ENCODE measurements at regions not wholly inside any gene's neighbourhood (a gene's known extent, or its start where the extent isn't known, plus 50 kb on each side); places are given as distances from the start of the nearest gene placed in this dataset.

DNA sequence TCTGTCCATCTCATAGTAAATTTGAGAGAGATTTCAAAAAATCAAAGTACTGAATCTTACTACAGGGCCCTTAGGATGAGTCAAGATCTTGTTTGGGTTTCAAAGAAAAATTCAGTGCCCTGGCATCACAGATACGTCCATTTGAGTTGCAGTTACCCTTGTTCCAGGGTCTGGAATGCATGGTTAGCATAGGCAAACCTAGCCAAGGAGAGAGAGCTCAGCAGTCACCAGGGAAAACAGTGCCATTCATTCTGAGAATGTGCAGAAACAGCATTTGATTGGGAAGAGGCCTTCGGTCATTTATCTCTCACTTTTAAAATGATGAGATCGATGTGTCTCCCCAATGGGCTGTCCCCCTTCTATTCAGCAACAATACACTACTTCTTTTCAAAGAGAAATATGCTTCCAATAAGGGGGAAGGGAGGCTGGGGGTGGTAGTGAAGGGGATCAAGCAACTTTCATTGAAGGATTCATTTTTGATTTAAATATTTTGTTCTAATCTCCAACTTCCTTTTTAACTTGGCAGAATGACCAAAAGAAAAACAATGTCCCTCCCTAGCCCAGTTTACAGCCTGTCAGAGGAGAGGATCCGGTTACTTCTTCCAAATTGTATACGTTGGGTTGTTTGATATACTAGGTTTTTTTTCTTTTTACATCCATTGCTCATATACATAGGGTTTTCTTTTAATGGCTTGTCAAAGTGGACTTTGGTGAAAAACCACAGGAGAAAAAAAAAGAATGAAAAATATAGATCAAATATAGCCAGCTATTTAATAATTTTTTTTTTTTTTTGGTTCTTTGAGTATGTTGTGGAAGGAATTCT is 491.1 kb downstream of the CCDC171 start:
- WGBS = 74% methylated on average over 5 of the region's 5 CpGs
- Histone ChIP-seq H3K4me1 (ENCODE audit: control insufficient read depth in 4 of 4, insufficient read depth in 4 of 4, low read length in 3 of 4) (no peaks in the 10 kb centered on the region), H3K27me3 (ENCODE audit: control insufficient read depth in 4 of 4, insufficient read depth in 4 of 4, low read length in 3 of 4) (no peaks in the 10 kb centered on the region), H3K36me3 (ENCODE audit: control insufficient read depth in 4 of 4, insufficient read depth in 3 of 4, low read depth in 1 of 4, low read length in 3 of 4) (no peaks in the 10 kb centered on the region), H3K27ac (ENCODE audit: low read depth in 1 of 2, low read length in 2 of 2) (no peak overlapping the region), H3K9me3 (ENCODE audit: control insufficient read depth in 4 of 4, low read length in 3 of 4) (no peaks in the 10 kb centered on the region), H3K4me3 (ENCODE audit: low read depth in 1 of 3, low read length in 3 of 3) (no peak overlapping the region), H3K9ac (ENCODE audit: low read depth in 1 of 2, low read length in 2 of 2) (no peak overlapping the region)
- no peak for DNase-seq (ENCODE audit: low spot score)
- TF ChIP-seq TAF1 (conservative IDR thresholded peaks at IDR 0.05) = no peak
- TF ChIP-seq, protein P1, sequence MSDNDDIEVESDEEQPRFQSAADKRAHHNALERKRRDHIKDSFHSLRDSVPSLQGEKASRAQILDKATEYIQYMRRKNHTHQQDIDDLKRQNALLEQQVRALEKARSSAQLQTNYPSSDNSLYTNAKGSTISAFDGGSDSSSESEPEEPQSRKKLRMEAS (IDR thresholded peaks at IDR 0.05) = no peak
- TF ChIP-seq HNF4G (IDR thresholded peaks at IDR 0.05) = no peak
- TF ChIP-seq, protein P2, sequence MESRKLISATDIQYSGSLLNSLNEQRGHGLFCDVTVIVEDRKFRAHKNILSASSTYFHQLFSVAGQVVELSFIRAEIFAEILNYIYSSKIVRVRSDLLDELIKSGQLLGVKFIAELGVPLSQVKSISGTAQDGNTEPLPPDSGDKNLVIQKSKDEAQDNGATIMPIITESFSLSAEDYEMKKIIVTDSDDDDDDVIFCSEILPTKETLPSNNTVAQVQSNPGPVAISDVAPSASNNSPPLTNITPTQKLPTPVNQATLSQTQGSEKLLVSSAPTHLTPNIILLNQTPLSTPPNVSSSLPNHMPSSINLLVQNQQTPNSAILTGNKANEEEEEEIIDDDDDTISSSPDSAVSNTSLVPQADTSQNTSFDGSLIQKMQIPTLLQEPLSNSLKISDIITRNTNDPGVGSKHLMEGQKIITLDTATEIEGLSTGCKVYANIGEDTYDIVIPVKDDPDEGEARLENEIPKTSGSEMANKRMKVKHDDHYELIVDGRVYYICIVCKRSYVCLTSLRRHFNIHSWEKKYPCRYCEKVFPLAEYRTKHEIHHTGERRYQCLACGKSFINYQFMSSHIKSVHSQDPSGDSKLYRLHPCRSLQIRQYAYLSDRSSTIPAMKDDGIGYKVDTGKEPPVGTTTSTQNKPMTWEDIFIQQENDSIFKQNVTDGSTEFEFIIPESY (IDR thresholded peaks at IDR 0.05) = no peak
- no peak for TF ChIP-seq HNF4A (conservative IDR thresholded peaks at IDR 0.05)
- TF ChIP-seq FOXA2 (IDR thresholded peaks at IDR 0.05) = no peak
- TF ChIP-seq NR2F2 (IDR thresholded peaks at IDR 0.05) = no peak
- TF ChIP-seq JUND (IDR thresholded peaks at IDR 0.05) = no peak
- TF ChIP-seq, protein P3, sequence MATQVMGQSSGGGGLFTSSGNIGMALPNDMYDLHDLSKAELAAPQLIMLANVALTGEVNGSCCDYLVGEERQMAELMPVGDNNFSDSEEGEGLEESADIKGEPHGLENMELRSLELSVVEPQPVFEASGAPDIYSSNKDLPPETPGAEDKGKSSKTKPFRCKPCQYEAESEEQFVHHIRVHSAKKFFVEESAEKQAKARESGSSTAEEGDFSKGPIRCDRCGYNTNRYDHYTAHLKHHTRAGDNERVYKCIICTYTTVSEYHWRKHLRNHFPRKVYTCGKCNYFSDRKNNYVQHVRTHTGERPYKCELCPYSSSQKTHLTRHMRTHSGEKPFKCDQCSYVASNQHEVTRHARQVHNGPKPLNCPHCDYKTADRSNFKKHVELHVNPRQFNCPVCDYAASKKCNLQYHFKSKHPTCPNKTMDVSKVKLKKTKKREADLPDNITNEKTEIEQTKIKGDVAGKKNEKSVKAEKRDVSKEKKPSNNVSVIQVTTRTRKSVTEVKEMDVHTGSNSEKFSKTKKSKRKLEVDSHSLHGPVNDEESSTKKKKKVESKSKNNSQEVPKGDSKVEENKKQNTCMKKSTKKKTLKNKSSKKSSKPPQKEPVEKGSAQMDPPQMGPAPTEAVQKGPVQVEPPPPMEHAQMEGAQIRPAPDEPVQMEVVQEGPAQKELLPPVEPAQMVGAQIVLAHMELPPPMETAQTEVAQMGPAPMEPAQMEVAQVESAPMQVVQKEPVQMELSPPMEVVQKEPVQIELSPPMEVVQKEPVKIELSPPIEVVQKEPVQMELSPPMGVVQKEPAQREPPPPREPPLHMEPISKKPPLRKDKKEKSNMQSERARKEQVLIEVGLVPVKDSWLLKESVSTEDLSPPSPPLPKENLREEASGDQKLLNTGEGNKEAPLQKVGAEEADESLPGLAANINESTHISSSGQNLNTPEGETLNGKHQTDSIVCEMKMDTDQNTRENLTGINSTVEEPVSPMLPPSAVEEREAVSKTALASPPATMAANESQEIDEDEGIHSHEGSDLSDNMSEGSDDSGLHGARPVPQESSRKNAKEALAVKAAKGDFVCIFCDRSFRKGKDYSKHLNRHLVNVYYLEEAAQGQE (IDR thresholded peaks at IDR 0.05) = no peak
- TF ChIP-seq, protein P4, sequence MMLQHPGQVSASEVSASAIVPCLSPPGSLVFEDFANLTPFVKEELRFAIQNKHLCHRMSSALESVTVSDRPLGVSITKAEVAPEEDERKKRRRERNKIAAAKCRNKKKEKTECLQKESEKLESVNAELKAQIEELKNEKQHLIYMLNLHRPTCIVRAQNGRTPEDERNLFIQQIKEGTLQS (IDR thresholded peaks at IDR 0.05) = no peak
- no peak for TF ChIP-seq RXRA (IDR thresholded peaks at IDR 0.05)

DNA sequence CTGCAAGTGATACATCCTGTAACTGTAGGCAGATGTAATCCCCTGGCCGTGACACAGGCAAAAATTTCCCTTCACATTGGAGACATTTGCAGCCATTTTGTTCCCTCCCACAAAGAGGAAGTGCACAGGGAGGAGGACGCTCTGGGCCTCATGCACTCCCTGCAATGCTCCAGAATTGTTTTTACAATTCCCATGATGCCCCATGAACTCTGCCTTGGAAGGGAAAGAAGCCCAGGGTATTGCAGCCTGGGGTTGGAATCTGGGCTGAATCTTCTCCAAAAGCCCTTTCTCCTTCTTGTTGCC is 491.7 kb downstream of the CCDC171 start:
- H3K36me3 ChIP-seq (ENCODE audit: control insufficient read depth in 4 of 4, insufficient read depth in 3 of 4, low read depth in 1 of 4, low read length in 3 of 4) = no peaks in the 10 kb centered on the region
- TF ChIP-seq, protein P2 (IDR thresholded peaks at IDR 0.05) = no peak
- TF ChIP-seq JUND (IDR thresholded peaks at IDR 0.05) (no peak), EGR1 (IDR thresholded peaks at IDR 0.05; ENCODE audit: low read depth in 2 of 2) (no peak), HNF4A (conservative IDR thresholded peaks at IDR 0.05) (no peak), HNF4G (IDR thresholded peaks at IDR 0.05) (no peak), TAF1 (conservative IDR thresholded peaks at IDR 0.05) (no peak), FOXA2 (IDR thresholded peaks at IDR 0.05) (no peak), FOXA1 (IDR thresholded peaks at IDR 0.05) (no peak), RXRA (IDR thresholded peaks at IDR 0.05) (no peak)
- TF ChIP-seq, protein P3 (IDR thresholded peaks at IDR 0.05) = no peak
- TF ChIP-seq, protein P5, sequence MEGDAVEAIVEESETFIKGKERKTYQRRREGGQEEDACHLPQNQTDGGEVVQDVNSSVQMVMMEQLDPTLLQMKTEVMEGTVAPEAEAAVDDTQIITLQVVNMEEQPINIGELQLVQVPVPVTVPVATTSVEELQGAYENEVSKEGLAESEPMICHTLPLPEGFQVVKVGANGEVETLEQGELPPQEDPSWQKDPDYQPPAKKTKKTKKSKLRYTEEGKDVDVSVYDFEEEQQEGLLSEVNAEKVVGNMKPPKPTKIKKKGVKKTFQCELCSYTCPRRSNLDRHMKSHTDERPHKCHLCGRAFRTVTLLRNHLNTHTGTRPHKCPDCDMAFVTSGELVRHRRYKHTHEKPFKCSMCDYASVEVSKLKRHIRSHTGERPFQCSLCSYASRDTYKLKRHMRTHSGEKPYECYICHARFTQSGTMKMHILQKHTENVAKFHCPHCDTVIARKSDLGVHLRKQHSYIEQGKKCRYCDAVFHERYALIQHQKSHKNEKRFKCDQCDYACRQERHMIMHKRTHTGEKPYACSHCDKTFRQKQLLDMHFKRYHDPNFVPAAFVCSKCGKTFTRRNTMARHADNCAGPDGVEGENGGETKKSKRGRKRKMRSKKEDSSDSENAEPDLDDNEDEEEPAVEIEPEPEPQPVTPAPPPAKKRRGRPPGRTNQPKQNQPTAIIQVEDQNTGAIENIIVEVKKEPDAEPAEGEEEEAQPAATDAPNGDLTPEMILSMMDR (IDR thresholded peaks at IDR 0.05; ENCODE audit: low read depth, low read length, missing input control) = no peak
- no peak overlapping the region for H3K27ac ChIP-seq (ENCODE audit: low read depth in 1 of 2, low read length in 2 of 2)
- no peak overlapping the region for H3K9ac ChIP-seq (ENCODE audit: low read depth in 1 of 2, low read length in 2 of 2)
- no peaks in the 10 kb centered on the region for H3K4me1 ChIP-seq (ENCODE audit: control insufficient read depth in 4 of 4, insufficient read depth in 4 of 4, low read length in 3 of 4)
- no peaks in the 10 kb centered on the region for H3K27me3 ChIP-seq (ENCODE audit: control insufficient read depth in 4 of 4, insufficient read depth in 4 of 4, low read length in 3 of 4)
- WGBS = 74% methylated on average over 2 of the region's 2 CpGs
- no peak for DNase-seq (ENCODE audit: low spot score)
- no peaks in the 10 kb centered on the region for H3K9me3 ChIP-seq (ENCODE audit: control insufficient read depth in 4 of 4, low read length in 3 of 4)
- H3K4me3 ChIP-seq (ENCODE audit: low read depth in 1 of 3, low read length in 3 of 3) = no peak overlapping the region

Measured in liver (tissue), 8 donors.